H9 (cell line): ENCODE measurements at regions not wholly inside any gene's neighbourhood (a gene's known extent, or its start where the extent isn't known, plus 50 kb on each side); places are given as distances from the start of the nearest gene placed in this dataset.

Source experiments
- DNase-seq: peaks from one replicate; pipeline ENCODE4 v3.0.0-alpha.2; 2017
- H2AFZ ChIP-seq: one replicate; pipeline ENCODE4 v1.6.1; 2013; ENCODE audit warnings: mild to moderate bottlenecking, low read length, control low read depth, moderate library complexity
- H2AK5ac ChIP-seq: 2 replicates; pipeline ENCODE4 v1.6.1; 2013; ENCODE audit warnings: low read length, control low read depth, mixed read lengths; ENCODE audit not compliant: insufficient read length
- H2BK120ac ChIP-seq: one replicate; pipeline ENCODE4 v1.6.1; 2013; ENCODE audit warnings: low read depth, mild to moderate bottlenecking, low read length, control low read depth, inconsistent platforms; ENCODE audit not compliant: poor library complexity, severe bottlenecking
- H2BK12ac ChIP-seq: 2 replicates; pipeline ENCODE4 v1.6.1; 2013; ENCODE audit warnings: low read length, control low read depth, mixed read lengths, low read depth; ENCODE audit not compliant: insufficient read length
- H2BK15ac ChIP-seq: 2 replicates; pipeline ENCODE4 v1.6.1; 2013; ENCODE audit warnings: low read depth, low read length, control low read depth
- H2BK20ac ChIP-seq: one replicate; pipeline ENCODE4 v1.6.1; 2013; ENCODE audit warnings: low read depth, mild to moderate bottlenecking, low read length, control low read depth, inconsistent platforms; ENCODE audit not compliant: poor library complexity, severe bottlenecking
- H2BK5ac ChIP-seq: 2 replicates; pipeline ENCODE4 v1.6.1; 2013; ENCODE audit warnings: low read length, control low read depth, mixed read lengths; ENCODE audit not compliant: insufficient read length
- H3K14ac ChIP-seq: 2 replicates; pipeline ENCODE4 v1.6.1; 2013; ENCODE audit warnings: low read length, control low read depth; ENCODE audit not compliant: insufficient read depth
- H3K18ac ChIP-seq: 2 replicates; pipeline ENCODE4 v1.6.1; 2013; ENCODE audit warnings: low read depth, mild to moderate bottlenecking, mixed read lengths, low read length, control low read depth; ENCODE audit not compliant: insufficient read length
- H3K23ac ChIP-seq: 2 replicates; pipeline ENCODE4 v1.6.1; 2013; ENCODE audit warnings: low read length, control low read depth, mixed read lengths, low read depth; ENCODE audit not compliant: insufficient read length
- H3K23me2 ChIP-seq: 2 replicates; pipeline ENCODE4 v1.6.1; 2013; ENCODE audit warnings: low read depth, mild to moderate bottlenecking, mixed read lengths, low read length, control low read depth; ENCODE audit not compliant: insufficient read length, poor library complexity, severe bottlenecking
- H3K27ac ChIP-seq: 2 replicates; pipeline ENCODE4 v1.5.1; 2013; ENCODE audit warnings: low read length, control low read depth, mixed read lengths, low read depth; ENCODE audit not compliant: insufficient read length
- H3K27me3 ChIP-seq: 2 replicates; pipeline ENCODE4 v1.6.1; 2013; ENCODE audit warnings: low read length, control low read depth, inconsistent platforms; ENCODE audit not compliant: insufficient read depth
- H3K4ac ChIP-seq: 2 replicates; pipeline ENCODE4 v1.6.1; 2013; ENCODE audit warnings: low read depth, mild to moderate bottlenecking, control low read depth, inconsistent platforms, low read length, moderate library complexity
- H3K4me1 ChIP-seq: 2 replicates; pipeline ENCODE4 v1.6.1; 2013; ENCODE audit warnings: low read length, control low read depth, inconsistent platforms; ENCODE audit not compliant: insufficient read depth
- H3K4me2 ChIP-seq: 2 replicates; pipeline ENCODE4 v1.6.1; 2013; ENCODE audit warnings: low read length, control low read depth, mixed read lengths; ENCODE audit not compliant: insufficient read length, insufficient read depth
- H3K56ac ChIP-seq: 2 replicates; pipeline ENCODE4 v1.6.1; 2013; ENCODE audit warnings: low read depth, mild to moderate bottlenecking, mixed read lengths, low read length, control low read depth; ENCODE audit not compliant: insufficient read length
- H3K79me1 ChIP-seq: 2 replicates; pipeline ENCODE4 v1.6.1; 2013; ENCODE audit warnings: low read depth, mild to moderate bottlenecking, moderate library complexity, low read length, control low read depth, inconsistent platforms; ENCODE audit not compliant: insufficient read depth, poor library complexity, severe bottlenecking
- H3K79me2 ChIP-seq: 2 replicates; pipeline ENCODE4 v1.6.1; 2013; ENCODE audit warnings: low read length, control low read depth, inconsistent platforms; ENCODE audit not compliant: insufficient read depth
- H3K9ac ChIP-seq: 2 replicates; pipeline ENCODE4 v1.6.1; 2013; ENCODE audit warnings: low read length, control low read depth, mixed read lengths; ENCODE audit not compliant: insufficient read length; ENCODE audit errors: extremely low read depth
- H3K9me3 ChIP-seq: one replicate; pipeline ENCODE4 v1.6.1; 2013; ENCODE audit warnings: low read depth, low read length, inconsistent platforms; ENCODE audit not compliant: control insufficient read depth
- H3T11ph ChIP-seq: one replicate; pipeline ENCODE4 v1.6.1; 2013; ENCODE audit warnings: mild to moderate bottlenecking, low read length, control low read depth, inconsistent platforms
- H4K20me1 ChIP-seq: one replicate; pipeline ENCODE4 v1.6.1; 2013; ENCODE audit not compliant: control insufficient read depth, insufficient read length, insufficient read depth
- H4K5ac ChIP-seq: 2 replicates; pipeline ENCODE4 v1.6.1; 2013; ENCODE audit warnings: low read depth, mild to moderate bottlenecking, mixed read lengths, low read length, control low read depth; ENCODE audit not compliant: insufficient read length
- H4K8ac ChIP-seq: replicated peaks from 2 replicates; pipeline ENCODE4 v1.6.1; 2013; ENCODE audit warnings: low read length, control low read depth, mixed read lengths, low read depth; ENCODE audit not compliant: insufficient read length
- H4K91ac ChIP-seq: 2 replicates; pipeline ENCODE4 v1.6.1; 2013; ENCODE audit warnings: low read depth, mild to moderate bottlenecking, moderate library complexity, mixed read lengths, low read length, control low read depth; ENCODE audit not compliant: insufficient read length
- H3K27ac Mint-ChIP-seq, 3 experiments: 2 replicates in 2 of 3; 3 replicates in 1 of 3; pipeline ENCODE4 v1.8.0; 2020 to 2021; ENCODE audit warnings: mixed read lengths in 3 of 3, mild to moderate bottlenecking in 1 of 3, moderate library complexity in 1 of 3
- H3K27me3 Mint-ChIP-seq: 2 replicates; pipeline ENCODE4 v1.8.0; 2021; ENCODE audit warnings: low read depth, mild to moderate bottlenecking, moderate library complexity, mixed read lengths
- H3K36me3 Mint-ChIP-seq, 3 experiments: 2 replicates in 2 of 3; 3 replicates in 1 of 3; pipeline ENCODE4 v1.8.0; 2020 to 2021; ENCODE audit warnings: low read depth in 3 of 3, mixed read lengths in 3 of 3; ENCODE audit not compliant: insufficient read depth in 1 of 3
- H3K4me1 Mint-ChIP-seq, 2 experiments: 2 replicates each; pipeline ENCODE4 v1.8.0; 2020; ENCODE audit warnings: mixed read lengths in 2 of 2
- H3K4me3 Mint-ChIP-seq, 2 experiments: 2 replicates in 1 of 2; 3 replicates in 1 of 2; pipeline ENCODE4 v1.8.0; 2020 to 2021; ENCODE audit warnings: mild to moderate bottlenecking in 2 of 2, mixed read lengths in 2 of 2, moderate library complexity in 1 of 2
- H3K9me3 Mint-ChIP-seq, 2 experiments: 2 replicates in 1 of 2; 3 replicates in 1 of 2; pipeline ENCODE4 v1.8.0; 2020; ENCODE audit warnings: mild to moderate bottlenecking in 2 of 2, mixed read lengths in 2 of 2, moderate library complexity in 1 of 2
- CTCF ChIP-seq: fragments of 200-600 bp; sonication (generic); conservative IDR thresholded peaks from 3 replicates; pipeline ENCODE4 v1.8.0; 2021; ENCODE audit warnings: antibody characterized with exemption, mild to moderate bottlenecking

- Histone ChIP-seq H4K8ac (no peak overlapping the region), H3K79me1 (no peaks in the 10 kb centered on the region), H3K79me2 (no peaks in the 10 kb centered on the region), H2BK120ac (no peak overlapping the region), H3K27me3 (no peaks in the 10 kb centered on the region), H3K9me3 (no peaks in the 10 kb centered on the region), H3K23me2 (no peaks in the 10 kb centered on the region), H2BK15ac (no peak overlapping the region), H3K23ac (no peak overlapping the region), H4K91ac (no peak overlapping the region), H3K4me2 (no peak overlapping the region), H3K27ac (no peak overlapping the region), H4K5ac (no peak overlapping the region), H2BK20ac (no peak overlapping the region), H3K4me1 (no peaks in the 10 kb centered on the region), H3K14ac (no peak overlapping the region), H3K4ac (no peak overlapping the region), H3T11ph (no peak overlapping the region), H3K9ac (no peak overlapping the region), H2AFZ (no peak overlapping the region), H4K20me1 (no peaks in the 10 kb centered on the region), H2BK5ac (no peak overlapping the region), H3K18ac (no peak overlapping the region), H2AK5ac (no peak overlapping the region), H3K56ac (no peak overlapping the region), H2BK12ac (no peak overlapping the region)
- Mint-ChIP-seq H3K9me3 (peaks cover 10 to 14% of the 10 kb centered on the region in 2 experiments), H3K27me3 (peaks cover 3% of the 10 kb centered on the region; the same call in 1 of the 2 replicates), H3K4me3 (no peak overlapping the region), H3K4me1 (no peaks in the 10 kb centered on the region), H3K36me3 (peaks cover 0 to 15% (median 8%) of the 10 kb centered on the region in 3 experiments; a peak in 4 of 7 replicates), H3K27ac (no peak overlapping the region; a peak in 1 of 7 replicates)
- no peak for TF ChIP-seq CTCF
- no peak for DNase-seq
Measured at GRCh38 chr13:75153834-75154233, 328.1 kb downstream of the TBC1D4 start.
